Adrenal gland (tissue), 9 donors: ENCODE measurements at regions not wholly inside any gene's neighbourhood (a gene's known extent, or its start where the extent isn't known, plus 50 kb on each side); places are given as distances from the start of the nearest gene placed in this dataset.

ENCODE experiments used
- DNase-seq, 7 donors: peaks; one replicate each; pipeline ENCODE4 v3.0.0-alpha.2; 2019 to 2020
- H3K27ac ChIP-seq, 5 donors: fragments of 200-600 bp; sonication (generic) in 4 of 5; 1 replicate in 3 of 5; 2 replicates in 2 of 5; pipeline versions ENCODE4 v1.5.1 to v1.8.0; 2016 to 2020; ENCODE audit warnings: mild to moderate bottlenecking in 1 of 5
- H3K27me3 ChIP-seq: fragments of 200-600 bp; 2 replicates; pipeline ENCODE4 v1.8.0; 2021
- H3K36me3 ChIP-seq, 2 donors: fragments of 200-600 bp; replicated peaks in 1 of 2; 1 replicate in 1 of 2; 2 replicates in 1 of 2; pipeline versions ENCODE4 v1.5.1 to v1.8.0; 2018 to 2022
- H3K4me1 ChIP-seq, 2 donors: fragments of 200-600 bp; replicated peaks in 1 of 2; 1 replicate in 1 of 2; 2 replicates in 1 of 2; pipeline versions ENCODE4 v1.5.1 to v1.8.0; 2018 to 2021
- H3K4me3 ChIP-seq, 4 donors: fragments of 200-600 bp; sonication (generic) in 3 of 4; one replicate each; pipeline ENCODE4 v1.5.1; 2016 to 2018
- H3K9me3 ChIP-seq, 3 donors: fragments of 200-600 bp; sonication (generic) in 1 of 3; replicated peaks in 1 of 3; 1 replicate in 2 of 3; 2 replicates in 1 of 3; pipeline versions ENCODE4 v1.5.1 to v1.8.0; 2016 to 2021
- POLR2A ChIP-seq, 2 donors: fragments of 450-650 bp; IDR thresholded peaks; one replicate each; pipeline ENCODE4 v1.6.1; 2017; ENCODE audit warnings: antibody characterized with exemption in 2 of 2, mild to moderate bottlenecking in 2 of 2, moderate library complexity in 1 of 2
- WGBS, 4 donors: extraction: QIAGEN DNeasy Blood & Tissue Kit in 2 of 4; methylation state at CpG; one replicate each; pipeline versions ENCODE4 v1.1.5 to v1.1.7; 2013 to 2017; 5-methylcytosine and 5-hydroxymethylcytosine counted together
- intact Hi-C, 2 donors: fragments of 100-400 bp; cut with DNase I; formaldehyde crosslinking; loops; one replicate each; pipeline versions ENCODE4 v1.14.1 to v1.15.0; 2022 to 2023
- TF ChIP-seq, protein P1 (sequence below), 6 experiments: fragments of 450-650 bp in 4 of 6; fragments of 200-600 bp in 2 of 6; sonication (generic) in 1 of 6; IDR thresholded peaks; 1 replicate in 5 of 6; 2 replicates in 1 of 6; pipeline versions ENCODE4 v1.5.1 to v1.8.0; 2016 to 2021; ENCODE audit warnings: antibody characterized with exemption in 6 of 6, mild to moderate bottlenecking in 2 of 6, moderate library complexity in 1 of 6
- donor health status: healthy with polysubstance abuse.
- donor health status: Bipolar disorder and iron deficiency.
- donor health status: DM: yes; HTN: yes; CAD: no.
- donor health status: DM: no; HTN: no; CAD: no.
- donor health status: DM: no; HTN: no; CAD: no.

DNA sequence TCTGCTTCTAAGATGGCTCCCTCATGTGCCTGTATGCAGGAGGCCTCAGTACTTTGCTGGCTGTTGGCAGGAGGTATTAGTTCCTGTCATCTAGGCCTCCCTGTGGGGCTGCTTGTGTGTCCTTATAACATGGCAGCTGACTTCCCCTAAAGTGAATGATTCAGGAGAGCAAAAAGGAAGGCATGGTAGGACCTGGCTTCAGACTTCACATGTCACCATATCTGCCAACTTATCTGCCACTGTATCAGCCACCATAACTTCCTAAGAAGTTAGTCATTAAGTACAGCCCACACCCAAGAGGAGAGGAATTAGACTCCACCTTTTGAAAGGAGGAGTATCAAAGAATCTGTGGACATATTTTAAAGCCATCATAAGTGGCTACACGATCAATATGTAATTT lies 122.5 kb downstream of the UCHL1 start:
- TF ChIP-seq, protein P1, sequence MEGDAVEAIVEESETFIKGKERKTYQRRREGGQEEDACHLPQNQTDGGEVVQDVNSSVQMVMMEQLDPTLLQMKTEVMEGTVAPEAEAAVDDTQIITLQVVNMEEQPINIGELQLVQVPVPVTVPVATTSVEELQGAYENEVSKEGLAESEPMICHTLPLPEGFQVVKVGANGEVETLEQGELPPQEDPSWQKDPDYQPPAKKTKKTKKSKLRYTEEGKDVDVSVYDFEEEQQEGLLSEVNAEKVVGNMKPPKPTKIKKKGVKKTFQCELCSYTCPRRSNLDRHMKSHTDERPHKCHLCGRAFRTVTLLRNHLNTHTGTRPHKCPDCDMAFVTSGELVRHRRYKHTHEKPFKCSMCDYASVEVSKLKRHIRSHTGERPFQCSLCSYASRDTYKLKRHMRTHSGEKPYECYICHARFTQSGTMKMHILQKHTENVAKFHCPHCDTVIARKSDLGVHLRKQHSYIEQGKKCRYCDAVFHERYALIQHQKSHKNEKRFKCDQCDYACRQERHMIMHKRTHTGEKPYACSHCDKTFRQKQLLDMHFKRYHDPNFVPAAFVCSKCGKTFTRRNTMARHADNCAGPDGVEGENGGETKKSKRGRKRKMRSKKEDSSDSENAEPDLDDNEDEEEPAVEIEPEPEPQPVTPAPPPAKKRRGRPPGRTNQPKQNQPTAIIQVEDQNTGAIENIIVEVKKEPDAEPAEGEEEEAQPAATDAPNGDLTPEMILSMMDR (IDR thresholded peaks at IDR 0.05) = no peak
- no peak for TF ChIP-seq POLR2A (IDR thresholded peaks at IDR 0.05)
- intact Hi-C loops = no loop called here
- Histone ChIP-seq H3K4me1 (peaks cover 13 to 35% of the 10 kb centered on the region in 2 donors), H3K27me3 (no peaks in the 10 kb centered on the region), H3K36me3 (no peaks in the 10 kb centered on the region), H3K9me3 (no peaks in the 10 kb centered on the region), H3K4me3 (no peak overlapping the region), H3K27ac (no peak overlapping the region)
- no peak for DNase-seq
- 75 to 100% (median 93%) methylated on average over 1 of the region's 1 CpG for WGBS, 4 donors

DNA sequence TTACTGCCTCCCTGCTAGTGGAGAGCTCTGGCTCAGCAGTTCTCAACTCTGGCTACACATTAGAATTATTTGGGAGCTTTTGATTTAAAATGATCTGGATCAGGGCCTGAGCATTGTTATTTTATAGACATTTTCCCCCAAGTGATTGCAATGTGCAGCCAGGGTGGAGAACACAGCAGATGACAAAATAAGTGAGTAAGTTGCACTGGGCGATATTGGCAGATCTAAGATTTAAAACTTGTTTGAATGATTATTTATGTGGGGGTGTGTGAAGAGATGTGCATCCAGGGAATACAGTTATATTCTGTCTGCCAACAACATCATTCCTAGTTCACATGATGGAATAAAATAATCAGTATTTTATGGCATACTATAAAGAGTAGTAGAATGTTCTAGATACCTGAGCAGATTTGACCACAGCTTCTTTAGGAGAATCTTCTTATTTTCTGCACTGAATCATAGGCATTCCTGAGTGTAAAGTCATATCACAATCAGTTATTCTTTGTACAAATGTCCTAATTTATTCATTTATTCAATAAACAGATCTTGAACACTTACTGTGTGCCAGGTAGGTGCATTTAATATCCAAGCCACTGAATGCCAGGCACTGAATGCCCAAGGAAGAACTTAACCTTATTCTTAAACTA lies 123.9 kb downstream of the UCHL1 start:
- Histone ChIP-seq H3K4me1 (peaks cover 5 to 34% of the 10 kb centered on the region in 2 donors), H3K36me3 (no peaks in the 10 kb centered on the region), H3K4me3 (no peak overlapping the region), H3K27me3 (no peaks in the 10 kb centered on the region), H3K27ac (no peak overlapping the region), H3K9me3 (no peaks in the 10 kb centered on the region)
- DNase-seq = no peak
- 67 to 80% (median 74%) methylated on average over 1 of the region's 1 CpG for WGBS, 4 donors
- intact Hi-C loops = no loop called here
- TF ChIP-seq, protein P1 (IDR thresholded peaks at IDR 0.05) = no peak
- TF ChIP-seq POLR2A (IDR thresholded peaks at IDR 0.05) = no peak

DNA sequence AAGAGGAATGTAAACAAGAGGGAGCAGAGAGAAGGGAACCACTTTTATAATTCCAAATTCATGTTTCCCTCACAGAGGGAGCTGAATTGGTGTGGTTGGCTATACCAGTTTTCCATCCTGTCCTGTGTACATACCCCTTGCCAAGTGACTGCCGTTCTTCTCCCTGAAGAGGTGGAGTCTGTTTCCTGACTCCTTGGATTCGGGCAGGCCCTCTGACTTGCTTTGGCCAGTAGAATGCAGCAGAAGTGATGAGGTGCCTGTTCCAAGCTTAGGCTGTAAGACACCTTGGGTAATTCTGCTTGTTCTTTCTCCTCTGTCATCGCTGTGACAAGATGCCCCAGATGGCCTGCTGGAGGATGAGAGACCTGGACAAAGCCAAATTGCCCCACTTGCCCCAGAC lies 124.7 kb downstream of the UCHL1 start:
- Histone ChIP-seq H3K27me3 (no peaks in the 10 kb centered on the region), H3K4me1 (peaks cover 3 to 31% of the 10 kb centered on the region in 2 donors), H3K27ac (no peak overlapping the region), H3K9me3 (no peaks in the 10 kb centered on the region), H3K36me3 (no peaks in the 10 kb centered on the region), H3K4me3 (no peak overlapping the region)
- no peak for TF ChIP-seq POLR2A (IDR thresholded peaks at IDR 0.05)
- WGBS, 4 donors = 79 to 86% (median 81%) methylated on average over 3 of the region's 3 CpGs
- no peak for DNase-seq
- intact Hi-C loops = no loop called here

DNA sequence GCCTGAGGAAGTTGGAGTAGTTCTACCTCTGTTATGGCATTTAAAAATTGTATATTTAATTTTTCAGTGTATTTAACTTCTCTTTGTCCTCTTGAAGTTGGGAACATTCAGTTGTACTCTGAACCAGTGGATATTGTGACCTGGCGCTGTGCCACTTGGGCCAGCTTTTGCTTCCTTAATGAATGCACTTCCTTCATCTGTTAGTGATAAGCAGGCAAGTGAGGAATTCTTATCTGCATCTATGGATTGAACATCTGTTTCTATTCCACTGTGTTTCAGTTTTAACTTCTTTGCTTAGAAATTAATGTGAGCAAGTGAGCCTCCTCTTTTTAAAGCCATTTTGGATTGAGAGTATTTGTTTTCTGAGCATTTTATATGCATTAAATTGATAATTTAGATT lies 128.3 kb downstream of the UCHL1 start:
- peaks cover 3 to 24% of the 10 kb centered on the region in 2 donors for H3K4me1 ChIP-seq
- DNase-seq = peak; percentile 56 to 94 (median 83)
- intact Hi-C loops = no loop called here
- H3K36me3 ChIP-seq = no peaks in the 10 kb centered on the region
- no peak for TF ChIP-seq POLR2A (IDR thresholded peaks at IDR 0.05)
- TF ChIP-seq, protein P1 (IDR thresholded peaks at IDR 0.05) = no peak
- H3K27ac ChIP-seq = no peak overlapping the region
- WGBS, 4 donors = 48 to 61% (median 53%) methylated on average over 1 of the region's 1 CpG
- H3K4me3 ChIP-seq = no peak overlapping the region
- no peaks in the 10 kb centered on the region for H3K27me3 ChIP-seq
- H3K9me3 ChIP-seq = no peaks in the 10 kb centered on the region

DNA sequence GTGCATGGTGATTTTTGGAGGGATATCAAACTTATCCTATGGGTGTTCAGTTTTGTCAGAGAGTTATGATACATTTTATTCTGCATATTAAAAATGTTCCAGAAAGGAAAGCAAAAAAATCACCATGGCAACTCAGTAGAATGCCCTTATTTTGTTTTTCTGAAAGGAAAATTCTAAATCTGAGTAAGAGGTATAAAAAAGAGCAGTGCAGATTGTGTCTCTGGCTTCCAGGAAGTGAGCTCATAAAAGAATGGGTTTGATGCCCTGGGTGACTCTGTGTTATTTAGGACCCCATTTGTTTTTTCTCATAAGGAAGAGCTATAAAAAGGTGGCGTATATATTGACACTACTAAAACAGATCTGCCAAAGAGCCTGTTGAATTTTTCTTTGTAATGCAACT lies 128.8 kb downstream of the UCHL1 start:
- Histone ChIP-seq H3K4me3 (no peak overlapping the region), H3K27ac (no peak overlapping the region), H3K9me3 (no peaks in the 10 kb centered on the region), H3K27me3 (no peaks in the 10 kb centered on the region), H3K4me1 (peaks cover 3 to 19% of the 10 kb centered on the region in 2 donors), H3K36me3 (no peaks in the 10 kb centered on the region)
- intact Hi-C loops = no loop called here
- 59 to 89% (median 66%) methylated on average over 1 of the region's 1 CpG for WGBS, 4 donors
- no peak for DNase-seq
- no peak for TF ChIP-seq POLR2A (IDR thresholded peaks at IDR 0.05)
- TF ChIP-seq, protein P1 (IDR thresholded peaks at IDR 0.05) = no peak
